Fibroblast of gingiva (primary cell): ENCODE measurements at regions not wholly inside any gene's neighbourhood (a gene's known extent, or its start where the extent isn't known, plus 50 kb on each side); places are given as distances from the start of the nearest gene placed in this dataset.
"Not testable (repeated sequence)": the region's sequence is repeated elsewhere in the genome, so short reads cannot be mapped to it uniquely, and the experiment has no call there.

ENCODE experiments used
- DNase-seq: peaks from one replicate; pipeline ENCODE4 v3.0.0-alpha.2; 2011; ENCODE audit warnings: low read depth

DNA sequence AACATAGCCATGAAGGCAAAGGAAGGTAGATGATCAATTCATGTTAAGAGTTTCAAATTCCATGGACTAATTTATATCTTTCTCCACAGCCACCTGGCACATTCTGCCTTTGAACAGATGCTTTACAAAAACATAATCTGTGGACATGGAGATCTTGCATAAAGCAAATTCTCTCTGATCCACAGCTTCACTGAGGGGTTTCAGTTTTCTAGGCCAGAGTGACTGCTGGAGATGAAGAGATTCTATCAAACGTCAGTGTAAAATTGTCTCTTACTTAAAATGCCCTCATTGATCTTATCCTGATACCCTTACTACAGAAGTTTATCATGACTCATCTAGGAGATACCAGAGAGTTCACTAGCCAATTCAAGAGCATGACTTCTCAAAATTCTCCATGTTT is 291.6 kb downstream of the DAD1 start:
- no peak for DNase-seq

GRCh38 chr14:22296722-22297121 is 292.3 kb downstream of the DAD1 start:
- peak; percentile 2 for DNase-seq

- no peak for DNase-seq
Measured at GRCh38 chr14:22296088-22296487, 292.9 kb downstream of the DAD1 start.

DNA sequence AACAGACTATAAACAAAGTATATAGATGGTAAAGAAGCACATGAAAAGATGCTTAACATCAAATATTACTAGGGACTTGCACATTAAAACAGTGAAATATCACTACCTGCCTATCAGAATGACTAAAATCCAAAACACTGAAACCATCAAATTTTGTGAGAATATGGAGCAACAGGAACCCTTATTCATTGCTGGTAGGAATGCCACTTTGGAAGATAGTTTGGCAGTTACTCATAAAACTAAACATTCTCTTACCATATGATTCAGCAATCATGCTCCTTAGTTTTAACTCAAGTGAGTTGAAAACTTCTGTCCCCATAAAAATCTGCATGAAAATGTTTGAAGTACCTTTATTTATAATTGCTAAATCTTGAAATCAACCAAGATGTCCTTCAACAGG is 297.6 kb downstream of the DAD1 start:
- no peak for DNase-seq

DNA sequence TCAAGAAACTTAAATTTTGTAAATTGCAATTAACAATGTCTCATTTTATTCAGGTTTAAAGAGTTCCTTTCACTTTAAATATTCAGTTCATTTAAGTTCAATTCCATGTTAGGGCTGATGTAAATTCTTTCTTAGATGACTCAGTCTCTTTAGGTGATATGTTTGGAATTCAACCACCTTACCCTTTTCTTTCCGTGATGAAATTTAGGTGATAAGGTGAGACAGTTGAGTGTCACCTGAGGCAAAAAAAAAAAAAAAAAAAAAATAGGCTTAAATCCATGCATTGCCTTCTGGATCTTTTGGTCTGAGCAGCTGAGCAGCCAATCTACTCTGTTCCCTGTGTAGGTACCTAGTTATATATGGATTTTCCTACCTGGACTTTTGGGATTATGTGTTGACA is 299.5 kb downstream of the DAD1 start:
- DNase-seq: no peak

DNA sequence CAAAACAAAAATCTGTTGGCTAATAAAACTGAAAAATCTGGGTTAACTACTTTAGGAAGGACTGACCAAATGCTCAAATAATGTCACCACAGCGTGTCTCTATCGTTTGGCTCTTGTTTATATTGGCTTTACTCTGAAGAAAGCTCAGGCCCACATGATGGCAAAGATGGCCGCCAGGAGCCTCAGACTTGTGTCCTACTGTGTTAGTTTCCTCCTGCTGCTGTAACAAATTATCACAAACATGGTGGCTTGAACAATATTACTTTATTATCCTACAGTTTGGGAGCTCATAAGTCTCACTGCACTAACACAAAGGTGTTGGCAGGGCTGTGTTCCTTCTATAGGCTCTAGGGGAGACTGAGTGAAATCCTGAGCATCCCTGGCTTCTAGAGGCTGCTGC is 303.0 kb downstream of the DAD1 start:
- no peak for DNase-seq

- DNase-seq: no peak
Measured at GRCh38 chr14:22282949-22283348, 306.1 kb downstream of the DAD1 start.

DNA sequence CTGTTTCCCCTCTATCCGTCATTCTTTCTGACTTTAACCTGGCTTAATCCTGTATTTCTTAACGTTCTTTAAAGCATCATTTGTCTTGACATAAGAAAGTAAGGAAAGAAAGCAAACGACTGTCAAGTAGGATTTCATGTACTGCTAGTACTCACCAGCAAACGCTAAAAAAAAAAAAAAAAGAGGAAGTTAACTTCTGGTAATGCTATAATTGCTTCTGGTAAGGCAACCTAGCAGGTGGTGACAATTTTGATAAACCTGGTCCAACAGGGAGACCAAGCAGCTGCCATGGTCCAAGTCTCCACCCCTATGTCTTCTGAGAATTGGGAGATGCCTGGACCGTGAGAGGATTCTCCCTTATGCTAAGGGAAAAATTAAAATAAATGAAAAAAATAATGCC is 306.6 kb downstream of the DAD1 start:
- no peak for DNase-seq

- not testable (repeated sequence) for DNase-seq
Measured at GRCh38 chr14:22281447-22281874, 307.6 kb downstream of the DAD1 start.

- no peak for DNase-seq
Measured at GRCh38 chr14:22280497-22281316, 308.3 kb downstream of the DAD1 start.

- DNase-seq: no peak
Measured at GRCh38 chr14:22276913-22277816, 311.9 kb downstream of the DAD1 start.

DNA sequence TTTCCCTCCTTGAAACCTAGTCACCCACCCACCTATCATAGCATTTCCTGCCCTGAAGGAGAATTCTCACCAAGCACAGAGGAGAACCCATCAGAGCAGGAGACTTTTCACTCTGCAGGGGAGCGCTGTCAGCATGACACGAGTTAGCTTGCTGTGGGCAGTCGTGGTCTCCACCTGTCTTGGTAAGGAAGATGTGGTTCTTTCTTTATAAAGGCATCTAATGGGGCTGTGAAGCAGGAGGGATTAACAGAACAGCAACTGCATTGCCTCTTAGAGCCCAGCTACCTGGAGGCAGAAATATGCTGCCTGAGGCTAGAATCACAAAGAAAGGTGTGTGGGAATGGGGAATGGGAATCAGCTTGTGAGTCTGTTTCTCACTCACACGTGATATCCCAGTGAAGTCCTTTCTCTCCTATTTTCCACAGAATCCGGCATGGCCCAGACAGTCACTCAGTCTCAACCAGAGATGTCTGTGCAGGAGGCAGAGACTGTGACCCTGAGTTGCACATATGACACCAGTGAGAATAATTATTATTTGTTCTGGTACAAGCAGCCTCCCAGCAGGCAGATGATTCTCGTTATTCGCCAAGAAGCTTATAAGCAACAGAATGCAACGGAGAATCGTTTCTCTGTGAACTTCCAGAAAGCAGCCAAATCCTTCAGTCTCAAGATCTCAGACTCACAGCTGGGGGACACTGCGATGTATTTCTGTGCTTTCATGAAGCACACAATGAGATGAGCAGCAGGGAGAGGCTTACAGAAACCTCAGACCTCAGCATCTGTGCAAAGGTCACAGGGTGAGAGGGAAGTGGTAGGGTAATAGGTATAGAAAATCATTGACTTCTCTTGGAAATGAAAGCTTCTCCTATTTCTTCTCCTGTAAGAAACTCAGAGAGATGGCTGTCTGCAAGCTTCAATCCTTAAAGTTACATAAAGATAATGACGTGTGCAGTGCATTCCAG is 316.9 kb downstream of the DAD1 start:
- no peak for DNase-seq

GRCh38 chr14:22268875-22269274 is 320.1 kb downstream of the DAD1 start:
- DNase-seq: no peak

DNA sequence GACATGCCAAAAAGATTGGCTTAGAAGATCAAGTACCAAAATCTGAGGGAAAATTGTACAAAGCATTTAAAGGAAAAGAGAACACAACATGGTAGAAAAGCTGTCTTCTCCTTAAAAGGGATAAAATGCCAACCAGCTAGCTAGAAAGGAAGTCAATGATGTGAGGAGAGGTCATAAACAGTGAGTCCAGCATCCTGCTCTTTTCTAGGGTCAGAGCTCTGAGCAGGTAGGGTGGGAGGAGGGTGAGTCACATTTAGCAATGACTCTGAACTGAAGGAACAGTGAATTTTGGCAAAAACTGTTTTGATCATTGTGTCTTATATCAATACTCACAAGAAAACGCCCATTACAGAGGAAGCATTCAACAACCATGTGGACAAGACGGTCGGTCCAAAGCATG is 322.3 kb downstream of the DAD1 start:
- no peak for DNase-seq

DNA sequence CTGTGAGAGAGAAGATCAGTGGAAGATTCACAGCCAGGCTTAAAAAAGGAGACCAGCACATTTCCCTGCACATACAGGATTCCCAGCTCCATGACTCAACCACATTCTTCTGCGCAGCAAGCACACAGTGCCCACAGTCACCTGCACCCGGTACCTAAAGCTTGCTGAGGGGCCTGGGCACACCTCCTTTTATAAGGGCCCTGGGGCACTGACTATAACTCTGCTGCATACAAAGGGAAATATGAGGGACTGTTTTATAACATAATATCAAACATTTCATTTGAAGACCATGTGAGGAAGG is 322.9 kb downstream of the DAD1 start:
- DNase-seq: no peak

- DNase-seq: no peak
Measured at GRCh38 chr14:22265319-22266141, 323.5 kb downstream of the DAD1 start.

DNA sequence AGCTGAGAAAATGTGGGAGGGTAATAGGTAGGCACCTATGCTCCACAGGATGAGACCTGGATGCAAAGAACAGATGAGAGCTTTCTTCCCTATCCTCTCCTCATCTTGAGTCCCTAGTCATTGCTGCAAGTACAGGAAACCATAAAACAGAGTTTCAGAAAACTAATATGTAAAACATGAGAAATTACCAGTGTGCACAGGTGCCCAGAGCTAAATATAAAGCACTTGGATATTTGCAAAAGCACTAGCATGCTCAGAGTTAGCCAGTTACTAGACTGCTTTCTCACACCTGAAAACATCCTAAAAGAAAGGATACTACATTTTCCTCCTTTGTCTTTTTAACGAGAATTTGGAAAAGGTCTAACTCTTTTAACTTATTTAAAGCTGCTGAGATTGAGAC is 324.3 kb downstream of the DAD1 start:
- no peak for DNase-seq

- DNase-seq: no peak
Measured at GRCh38 chr14:22263961-22264360, 325.1 kb downstream of the DAD1 start.

DNA sequence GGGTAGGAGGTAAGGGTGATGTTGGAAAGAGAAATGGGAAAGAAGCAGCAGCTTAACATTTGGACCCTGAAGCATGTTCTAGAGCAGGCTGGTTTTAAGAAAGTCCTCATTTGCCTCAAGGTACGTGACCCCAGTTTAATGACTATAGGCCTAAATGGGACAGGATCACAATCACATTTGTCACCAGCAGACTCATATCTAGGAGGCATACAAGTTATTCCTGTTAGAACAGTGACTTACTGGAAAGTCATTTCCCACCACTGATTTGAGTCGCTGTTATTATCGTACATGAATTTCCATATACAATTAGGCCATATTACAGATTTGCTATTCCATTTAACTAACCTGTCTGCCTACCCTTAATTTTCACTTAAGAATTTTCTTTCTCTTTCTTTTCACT is 326.1 kb downstream of the DAD1 start:
- DNase-seq: no peak

DNA sequence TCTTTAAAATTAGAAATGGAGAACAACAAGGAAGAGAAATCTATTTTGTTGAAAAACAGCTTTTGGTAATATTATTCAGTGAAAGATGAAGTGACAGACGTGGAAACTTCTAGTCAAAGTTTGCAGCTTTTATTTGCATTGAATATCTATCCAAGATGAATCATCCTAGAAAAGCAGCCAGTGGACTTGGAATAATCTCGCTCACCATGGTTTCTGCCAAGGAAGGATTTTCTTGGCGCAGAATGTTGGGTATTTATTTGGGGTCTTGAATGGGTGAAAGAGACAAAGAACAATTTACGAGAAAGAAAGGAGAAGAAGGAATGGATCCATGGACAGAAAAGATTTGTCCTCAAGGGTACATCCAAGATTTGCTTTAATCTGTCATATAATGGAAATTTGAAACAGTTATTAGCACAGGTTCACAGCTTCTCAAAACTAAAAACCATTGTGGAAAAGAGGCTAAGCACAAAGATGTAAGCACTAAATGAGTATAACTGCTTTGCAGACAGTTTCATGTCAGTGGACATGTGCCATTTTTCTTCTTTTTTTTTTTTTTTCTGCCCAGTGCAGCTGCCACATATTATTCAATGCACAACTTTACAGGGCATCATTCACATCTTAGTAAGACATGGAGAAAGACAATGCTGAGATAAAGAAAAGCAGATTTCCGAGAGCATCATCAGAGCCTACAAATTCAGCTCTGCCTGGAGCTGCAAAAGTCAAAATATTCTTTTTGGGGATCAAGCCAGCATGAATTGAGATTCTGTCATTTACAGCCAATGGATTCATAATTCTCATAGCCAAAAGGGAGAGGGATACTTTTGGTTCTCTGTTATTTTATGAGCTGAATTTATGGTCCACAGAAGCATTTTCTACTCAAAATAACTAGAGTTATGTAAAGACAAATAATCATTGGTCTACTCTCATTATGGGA is 333.7 kb downstream of the DAD1 start:
- DNase-seq: no peak
